Stomach (tissue), 8 donors: ENCODE measurements at regions not wholly inside any gene's neighbourhood (a gene's known extent, or its start where the extent isn't known, plus 50 kb on each side); places are given as distances from the start of the nearest gene placed in this dataset.

ENCODE experiments used
- DNase-seq, 2 donors: peaks; one replicate each; pipeline versions ENCODE4 v3.0.0 to v3.0.0-alpha.2; 2013 to 2019
- H3K27ac ChIP-seq, 5 donors: fragments of 200-600 bp in 4 of 5; sonication (generic) in 4 of 5; one replicate each; pipeline ENCODE4 v1.5.1; 2013 to 2019; ENCODE audit warnings: mild to moderate bottlenecking in 1 of 5, moderate library complexity in 1 of 5
- H3K27me3 ChIP-seq, 3 donors: fragments of 200-600 bp; sonication (generic); one replicate each; pipeline ENCODE4 v1.5.1; 2017 to 2019; ENCODE audit warnings: mixed run types in 1 of 3
- H3K36me3 ChIP-seq, 4 donors: fragments of 200-600 bp; sonication (generic); 1 replicate in 3 of 4; 2 replicates in 1 of 4; pipeline ENCODE4 v1.5.1; 2016 to 2019
- H3K4me1 ChIP-seq, 4 donors: fragments of 200-600 bp; sonication (generic); one replicate each; pipeline ENCODE4 v1.5.1; 2016 to 2019
- H3K4me3 ChIP-seq, 4 donors: fragments of 200-600 bp; sonication (generic) in 3 of 4; one replicate each; pipeline ENCODE4 v1.5.1; 2016 to 2019; ENCODE audit warnings: mild to moderate bottlenecking in 1 of 4
- H3K9me3 ChIP-seq, 4 donors: fragments of 200-600 bp; sonication (generic); one replicate each; pipeline ENCODE4 v1.5.1; 2016 to 2019
- EP300 ChIP-seq: sonication (generic); formaldehyde crosslinking; IDR thresholded peaks from one replicate; pipeline ENCODE4 v1.6.1; 2017; ENCODE audit warnings: antibody characterized with exemption
- POLR2A ChIP-seq, 4 donors: fragments of 450-650 bp; IDR thresholded peaks; one replicate each; pipeline ENCODE4 v1.6.1; 2016; ENCODE audit warnings: antibody characterized with exemption in 4 of 4, control low read depth in 2 of 4, mild to moderate bottlenecking in 1 of 4, moderate library complexity in 1 of 4
- POLR2AphosphoS5 ChIP-seq, 3 donors: sonication (generic); formaldehyde crosslinking; IDR thresholded peaks; one replicate each; pipeline ENCODE4 v1.6.1; 2016; ENCODE audit warnings: antibody characterized with exemption in 3 of 3
- WGBS, 5 donors: extraction: QIAGEN DNeasy Blood & Tissue Kit in 3 of 5; methylation state at CpG; one replicate each; pipeline versions ENCODE4 v1.1.5 to v1.1.7; 2013 to 2018; 5-methylcytosine and 5-hydroxymethylcytosine counted together
- intact Hi-C: fragments of 100-400 bp; cut with DNase I; formaldehyde crosslinking; loops from one replicate; pipeline ENCODE4 v1.15.1; 2023; ENCODE audit warnings: low total_unique reads
- TF ChIP-seq, protein P1 (sequence below), 7 experiments: fragments of 450-650 bp in 4 of 7; fragments of 200-600 bp in 3 of 7; sonication (generic) in 3 of 7; IDR thresholded peaks; one replicate each; pipeline ENCODE4 v1.5.1; 2016 to 2019; ENCODE audit warnings: antibody characterized with exemption in 7 of 7, control low read depth in 2 of 7, mild to moderate bottlenecking in 1 of 7
- donor health status: healthy with polysubstance abuse.
- donor health status: Bipolar disorder and iron deficiency.
- donor health status: healthy.

DNA sequence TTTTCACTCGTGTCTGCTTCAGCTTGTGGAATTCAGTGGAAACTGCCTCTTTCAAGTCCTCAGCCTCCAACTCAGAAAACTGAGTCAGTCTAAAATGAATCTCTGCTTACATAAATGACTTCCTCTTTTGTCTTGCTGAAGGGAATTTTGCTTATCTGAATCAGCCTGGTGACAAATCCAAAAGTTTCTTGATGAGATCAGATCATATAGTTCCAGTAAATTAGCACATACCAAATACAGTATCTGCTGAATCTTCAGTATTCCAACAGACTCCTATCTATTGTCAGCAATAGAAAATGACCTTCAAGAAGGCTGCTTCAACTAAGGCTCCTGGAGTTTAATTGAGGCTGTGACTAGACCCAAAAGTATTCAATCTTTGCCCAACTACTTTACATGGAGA, 290.0 kb downstream of the MZT1 start:
- Histone ChIP-seq H3K36me3 (no peaks in the 10 kb centered on the region), H3K9me3 (no peaks in the 10 kb centered on the region), H3K4me3 (no peak overlapping the region), H3K4me1 (no peaks in the 10 kb centered on the region), H3K27me3 (no peaks in the 10 kb centered on the region), H3K27ac (no peak overlapping the region)
- no peak for TF ChIP-seq POLR2A (IDR thresholded peaks at IDR 0.05)
- TF ChIP-seq, protein P1, sequence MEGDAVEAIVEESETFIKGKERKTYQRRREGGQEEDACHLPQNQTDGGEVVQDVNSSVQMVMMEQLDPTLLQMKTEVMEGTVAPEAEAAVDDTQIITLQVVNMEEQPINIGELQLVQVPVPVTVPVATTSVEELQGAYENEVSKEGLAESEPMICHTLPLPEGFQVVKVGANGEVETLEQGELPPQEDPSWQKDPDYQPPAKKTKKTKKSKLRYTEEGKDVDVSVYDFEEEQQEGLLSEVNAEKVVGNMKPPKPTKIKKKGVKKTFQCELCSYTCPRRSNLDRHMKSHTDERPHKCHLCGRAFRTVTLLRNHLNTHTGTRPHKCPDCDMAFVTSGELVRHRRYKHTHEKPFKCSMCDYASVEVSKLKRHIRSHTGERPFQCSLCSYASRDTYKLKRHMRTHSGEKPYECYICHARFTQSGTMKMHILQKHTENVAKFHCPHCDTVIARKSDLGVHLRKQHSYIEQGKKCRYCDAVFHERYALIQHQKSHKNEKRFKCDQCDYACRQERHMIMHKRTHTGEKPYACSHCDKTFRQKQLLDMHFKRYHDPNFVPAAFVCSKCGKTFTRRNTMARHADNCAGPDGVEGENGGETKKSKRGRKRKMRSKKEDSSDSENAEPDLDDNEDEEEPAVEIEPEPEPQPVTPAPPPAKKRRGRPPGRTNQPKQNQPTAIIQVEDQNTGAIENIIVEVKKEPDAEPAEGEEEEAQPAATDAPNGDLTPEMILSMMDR (IDR thresholded peaks at IDR 0.05), result no peak
- intact Hi-C loops, result no loop called here
- no peak for DNase-seq
- WGBS, 5 donors, result 26 to 43% (median 33%) methylated on average over 1 of the region's 1 CpG

DNA sequence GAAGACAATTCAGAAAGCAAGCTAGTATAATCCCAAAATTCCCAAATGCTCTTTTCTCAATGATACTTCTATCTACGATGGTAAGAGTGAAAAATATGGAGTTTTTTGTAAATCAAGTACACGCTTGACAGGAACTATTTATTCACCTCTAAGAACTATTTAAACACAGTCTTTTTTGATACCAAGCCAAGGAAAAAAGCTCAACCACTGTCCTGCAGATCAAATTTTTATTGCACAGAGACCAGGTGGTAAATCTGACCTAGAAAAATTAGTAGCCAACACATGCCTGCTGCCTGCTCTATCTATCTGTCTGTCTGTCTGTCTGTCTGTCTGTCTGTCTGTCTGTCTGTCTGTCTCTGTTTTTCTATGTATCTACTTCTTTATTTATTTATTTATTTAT, 292.2 kb downstream of the MZT1 start:
- no peaks in the 10 kb centered on the region for H3K27me3 ChIP-seq
- no peaks in the 10 kb centered on the region for H3K36me3 ChIP-seq
- intact Hi-C loops, result no loop called here
- 65 to 76% (median 69%) methylated on average over 2 of the region's 2 CpGs for WGBS, 5 donors
- H3K27ac ChIP-seq, result no peak overlapping the region
- no peaks in the 10 kb centered on the region for H3K9me3 ChIP-seq
- H3K4me3 ChIP-seq, result no peak overlapping the region
- no peaks in the 10 kb centered on the region for H3K4me1 ChIP-seq
- DNase-seq, result no peak
- TF ChIP-seq, protein P1 (IDR thresholded peaks at IDR 0.05), result no peak
- TF ChIP-seq EP300 (no peak), POLR2A (IDR thresholded peaks at IDR 0.05) (no peak), POLR2AphosphoS5 (IDR thresholded peaks at IDR 0.05) (no peak)

DNA sequence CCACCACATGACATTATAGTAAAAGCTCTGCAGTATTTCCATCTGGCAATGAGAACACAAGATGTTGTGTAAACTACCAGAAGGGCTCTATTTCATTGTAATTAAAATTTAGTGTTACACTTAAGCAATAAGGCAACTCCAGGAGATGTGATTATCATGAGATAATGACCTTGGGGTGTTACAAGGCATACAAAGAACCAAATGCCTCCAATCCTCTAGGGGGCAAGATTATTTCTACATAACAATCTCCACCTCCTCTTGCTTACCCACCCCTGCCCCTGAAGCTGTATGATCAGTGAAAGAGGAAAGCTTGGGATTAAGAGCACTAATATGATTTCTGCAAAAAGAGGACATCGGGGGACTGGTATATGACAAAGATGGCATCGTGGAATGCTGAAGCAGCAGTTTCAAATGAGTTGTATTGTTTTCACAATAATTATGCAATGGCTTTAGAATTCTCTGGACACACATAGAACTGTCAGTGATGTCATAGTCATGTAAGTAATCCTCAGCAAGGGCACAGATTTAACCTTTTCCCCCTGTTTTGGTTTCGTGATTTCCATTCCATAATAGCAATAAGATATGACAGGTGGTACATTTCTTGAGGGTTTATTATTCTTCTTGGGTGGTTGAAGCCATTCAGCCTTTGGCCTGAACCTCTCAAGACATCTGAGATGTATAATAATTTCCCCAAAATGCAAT, 295.3 kb downstream of the MZT1 start:
- H3K9me3 ChIP-seq, result no peaks in the 10 kb centered on the region
- no peak overlapping the region for H3K27ac ChIP-seq
- H3K4me1 ChIP-seq, result no peaks in the 10 kb centered on the region
- TF ChIP-seq POLR2A (IDR thresholded peaks at IDR 0.05) (no peak), EP300 (no peak), POLR2AphosphoS5 (IDR thresholded peaks at IDR 0.05) (no peak)
- TF ChIP-seq, protein P1 (IDR thresholded peaks at IDR 0.05), result no peak
- no peaks in the 10 kb centered on the region for H3K36me3 ChIP-seq
- no peak for DNase-seq
- WGBS, 5 donors, result 62 to 80% (median 70%) methylated on average over 3 of the region's 3 CpGs
- intact Hi-C loops, result no loop called here
- no peaks in the 10 kb centered on the region for H3K27me3 ChIP-seq
- no peak overlapping the region for H3K4me3 ChIP-seq

DNA sequence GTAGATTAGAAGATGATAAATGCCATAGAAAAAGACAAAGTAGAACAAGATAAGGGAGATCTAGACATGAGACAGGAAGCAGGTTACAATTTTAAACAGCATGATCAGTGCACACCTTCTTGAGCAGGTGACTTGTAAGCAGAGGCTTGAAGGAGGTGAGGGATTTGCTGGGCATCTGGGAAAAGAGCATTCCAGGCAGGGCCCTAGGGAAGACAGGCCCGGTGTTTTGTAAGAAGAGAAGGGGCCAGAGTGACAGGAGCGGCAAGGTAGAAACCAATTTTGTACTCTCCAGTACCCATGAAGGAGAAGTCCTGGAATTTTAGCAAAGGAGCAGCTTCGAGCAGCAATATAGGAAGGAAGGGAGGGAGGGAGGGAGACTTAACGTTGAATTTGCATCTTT, 296.5 kb downstream of the MZT1 start:
- Histone ChIP-seq H3K27ac (no peak overlapping the region), H3K4me1 (no peaks in the 10 kb centered on the region), H3K9me3 (no peaks in the 10 kb centered on the region), H3K27me3 (no peaks in the 10 kb centered on the region), H3K36me3 (no peaks in the 10 kb centered on the region), H3K4me3 (no peak overlapping the region)
- intact Hi-C loops, result no loop called here
- DNase-seq, result no peak
- WGBS, 5 donors, result 45 to 67% (median 54%) methylated on average over 4 of the region's 4 CpGs
- no peak for TF ChIP-seq POLR2A (IDR thresholded peaks at IDR 0.05)
- TF ChIP-seq, protein P1 (IDR thresholded peaks at IDR 0.05), result no peak
- no peak for TF ChIP-seq EP300
- no peak for TF ChIP-seq POLR2AphosphoS5 (IDR thresholded peaks at IDR 0.05)
